Mucosa of descending colon (tissue), 3 donors: ENCODE measurements at regions not wholly inside any gene's neighbourhood (a gene's known extent, or its start where the extent isn't known, plus 50 kb on each side); places are given as distances from the start of the nearest gene placed in this dataset.

ENCODE experiments used
- ATAC-seq: fragments of 200-7000 bp; cut with Tn5 transposase; one replicate; pipeline ENCODE4 v1.9.1; 2020; ENCODE audit warnings: mild to moderate bottlenecking, moderate library complexity
- DNase-seq, 3 donors: peaks; one replicate each; pipeline ENCODE4 v3.0.0-alpha.2; 2020
- H3K36me3 ChIP-seq: fragments of 200-600 bp; one replicate; pipeline ENCODE4 v1.8.0; 2021; ENCODE audit warnings: low read depth, mild to moderate bottlenecking
- H3K4me1 ChIP-seq: fragments of 200-600 bp; one replicate; pipeline ENCODE4 v1.8.0; 2021; ENCODE audit warnings: low read depth, mild to moderate bottlenecking
- H3K4me3 ChIP-seq: fragments of 200-600 bp; one replicate; pipeline ENCODE4 v1.8.0; 2021; ENCODE audit warnings: mild to moderate bottlenecking
- H3K9me3 ChIP-seq: fragments of 200-600 bp; one replicate; pipeline ENCODE4 v1.8.0; 2021; ENCODE audit warnings: mild to moderate bottlenecking
- intact Hi-C, 2 donors: fragments of 100-400 bp; cut with DNase I in 1 of 2; cut with micrococcal nuclease in 1 of 2; formaldehyde crosslinking; loops; one replicate each; pipeline versions ENCODE4 v1.11.0 to v1.11.1; 2022; cut with DNase I, micrococcal nuclease
- TF ChIP-seq, protein P1 (sequence below): fragments of 200-600 bp; IDR thresholded peaks from one replicate; pipeline ENCODE4 v1.8.0; 2022; ENCODE audit warnings: antibody characterized with exemption, mild to moderate bottlenecking
- donor health status: DM: no; HTN: no; CAD: no; lungs with moderate emphysema.
- donor health status: DM: no; HTN: no; CAD: no.
- donor health status: DM: no; HTN: yes; CAD: no.

GRCh38 chr2:203645831-203646230 lies 60.6 kb upstream of the CD28 start:
- ATAC-seq, result no peak
- no peaks in the 10 kb centered on the region for H3K9me3 ChIP-seq
- DNase-seq, result no peak
- H3K4me3 ChIP-seq, result no peak overlapping the region
- no peaks in the 10 kb centered on the region for H3K36me3 ChIP-seq
- peaks cover 24% of the 10 kb centered on the region for H3K4me1 ChIP-seq
- intact Hi-C loops, result no loop called here
- TF ChIP-seq, protein P1, sequence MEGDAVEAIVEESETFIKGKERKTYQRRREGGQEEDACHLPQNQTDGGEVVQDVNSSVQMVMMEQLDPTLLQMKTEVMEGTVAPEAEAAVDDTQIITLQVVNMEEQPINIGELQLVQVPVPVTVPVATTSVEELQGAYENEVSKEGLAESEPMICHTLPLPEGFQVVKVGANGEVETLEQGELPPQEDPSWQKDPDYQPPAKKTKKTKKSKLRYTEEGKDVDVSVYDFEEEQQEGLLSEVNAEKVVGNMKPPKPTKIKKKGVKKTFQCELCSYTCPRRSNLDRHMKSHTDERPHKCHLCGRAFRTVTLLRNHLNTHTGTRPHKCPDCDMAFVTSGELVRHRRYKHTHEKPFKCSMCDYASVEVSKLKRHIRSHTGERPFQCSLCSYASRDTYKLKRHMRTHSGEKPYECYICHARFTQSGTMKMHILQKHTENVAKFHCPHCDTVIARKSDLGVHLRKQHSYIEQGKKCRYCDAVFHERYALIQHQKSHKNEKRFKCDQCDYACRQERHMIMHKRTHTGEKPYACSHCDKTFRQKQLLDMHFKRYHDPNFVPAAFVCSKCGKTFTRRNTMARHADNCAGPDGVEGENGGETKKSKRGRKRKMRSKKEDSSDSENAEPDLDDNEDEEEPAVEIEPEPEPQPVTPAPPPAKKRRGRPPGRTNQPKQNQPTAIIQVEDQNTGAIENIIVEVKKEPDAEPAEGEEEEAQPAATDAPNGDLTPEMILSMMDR, result no peak

GRCh38 chr2:203646266-203646864 lies 60.1 kb upstream of the CD28 start:
- DNase-seq (peak in 1 of 3 donors; percentile 45), ATAC-seq (no peak)
- TF ChIP-seq, protein P1, result no peak
- Histone ChIP-seq H3K36me3 (no peaks in the 10 kb centered on the region), H3K4me1 (peaks cover 29% of the 10 kb centered on the region), H3K4me3 (no peak overlapping the region), H3K9me3 (no peaks in the 10 kb centered on the region)
- intact Hi-C loops, result no loop called here

DNA sequence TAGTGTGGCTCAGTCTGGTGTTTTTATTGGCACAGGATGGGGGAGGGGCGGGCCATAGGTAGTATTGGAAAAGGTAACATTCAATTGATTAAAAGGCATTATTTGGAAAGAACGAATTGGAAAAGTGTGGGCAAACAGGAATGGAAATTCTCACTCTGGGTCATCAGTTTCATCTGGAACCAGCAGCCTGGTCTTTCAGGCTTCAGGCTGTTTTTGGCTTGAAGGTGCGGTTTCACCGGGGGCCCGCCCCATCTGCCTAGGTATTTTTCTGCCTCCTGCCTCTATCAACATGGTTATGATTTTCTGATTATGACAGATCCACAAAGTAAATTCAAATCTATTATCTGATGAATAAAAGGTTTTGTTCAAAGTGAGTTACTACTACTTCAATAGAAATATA lies 59.5 kb upstream of the CD28 start:
- TF ChIP-seq, protein P1, result no peak
- intact Hi-C loops, result no loop called here
- DNase-seq (no peak), ATAC-seq (no peak)
- Histone ChIP-seq H3K4me3 (no peak overlapping the region), H3K4me1 (peaks cover 30% of the 10 kb centered on the region), H3K9me3 (no peaks in the 10 kb centered on the region), H3K36me3 (no peaks in the 10 kb centered on the region)

GRCh38 chr2:203647579-203647978 lies 58.9 kb upstream of the CD28 start:
- peaks cover 30% of the 10 kb centered on the region for H3K4me1 ChIP-seq
- DNase-seq (no peak), ATAC-seq (no peak)
- no peak overlapping the region for H3K4me3 ChIP-seq
- no peaks in the 10 kb centered on the region for H3K36me3 ChIP-seq
- intact Hi-C loops, result no loop called here
- no peaks in the 10 kb centered on the region for H3K9me3 ChIP-seq
- TF ChIP-seq, protein P1, result no peak

DNA sequence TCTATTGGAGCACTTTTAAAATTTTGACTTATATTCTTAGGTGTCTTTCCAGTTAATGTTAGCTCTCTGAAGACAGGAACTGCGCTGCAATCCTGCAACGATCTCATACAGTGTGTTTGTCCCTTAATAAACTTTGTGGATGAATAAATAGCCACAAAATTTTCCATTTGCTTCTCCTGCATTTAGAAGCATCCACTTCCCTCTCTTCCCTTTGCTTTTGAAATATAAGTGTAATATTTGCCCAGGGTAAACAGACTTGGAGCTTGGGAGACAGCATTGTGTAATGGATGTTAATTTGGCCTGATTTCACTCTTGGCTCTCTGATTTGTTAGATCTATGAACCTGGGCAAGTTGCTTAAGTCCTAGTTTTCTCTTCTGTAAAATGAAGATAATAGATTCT lies 58.2 kb upstream of the CD28 start:
- no peaks in the 10 kb centered on the region for H3K9me3 ChIP-seq
- H3K4me3 ChIP-seq, result no peak overlapping the region
- DNase-seq (no peak), ATAC-seq (peak; percentile 38)
- H3K4me1 ChIP-seq, result peaks cover 30% of the 10 kb centered on the region
- intact Hi-C loops, result no loop called here
- no peaks in the 10 kb centered on the region for H3K36me3 ChIP-seq
- TF ChIP-seq, protein P1, result no peak
